ENCODE measurements at regions not wholly inside any gene's neighbourhood (a gene's known extent, or its start where the extent isn't known, plus 50 kb on each side); places are given as distances from the start of the nearest gene placed in this dataset.

DNA sequence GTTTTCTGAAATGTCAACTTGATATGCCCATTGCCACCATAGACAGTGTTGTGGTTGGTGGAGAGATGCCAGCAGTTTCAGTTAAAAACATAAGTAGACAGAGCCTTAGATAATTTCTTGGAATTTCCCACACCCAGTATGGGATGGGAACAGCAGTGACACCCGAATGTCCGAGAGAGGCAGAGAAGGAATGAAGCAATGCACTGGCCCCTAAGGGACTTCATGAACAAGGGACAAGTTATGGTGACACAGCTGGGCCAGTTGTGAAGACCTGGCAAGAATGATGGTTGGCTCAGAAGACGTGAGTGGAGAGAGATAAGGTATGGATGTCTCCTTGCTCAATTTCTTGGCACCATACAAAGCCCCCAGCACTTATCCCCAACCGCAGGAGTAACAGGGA, 165.2 kb upstream of the APCDD1 start:
- BruUV-seq (replicated peaks) = no TSS peak
- no peak overlapping the region for H3K27ac Mint-ChIP-seq (ENCODE audit: low read depth, unreplicated experiment)
- H3K27me3 Mint-ChIP-seq (ENCODE audit: insufficient read depth, unreplicated experiment) = no peaks in the 10 kb centered on the region
- no peaks in the 10 kb centered on the region for H3K36me3 Mint-ChIP-seq (ENCODE audit: insufficient read depth, unreplicated experiment)
- ChIA-PET POLR2A (no interaction called here), CTCF (no interaction called here)
- no peak overlapping the region for H3K4me3 Mint-ChIP-seq (ENCODE audit: unreplicated experiment)
- no peak for DNase-seq (ENCODE audit: unreplicated experiment)
- intact Hi-C loops (cut with micrococcal nuclease) = no loop called here
- TF ChIP-seq CTCF (IDR thresholded peaks at IDR 0.05; ENCODE audit: unreplicated experiment) = no peak
- peaks cover 15% of the 10 kb centered on the region for H3K9me3 Mint-ChIP-seq (ENCODE audit: unreplicated experiment)
- peaks cover 9% of the 10 kb centered on the region for H3K4me1 Mint-ChIP-seq (ENCODE audit: insufficient read depth, unreplicated experiment)

- BruUV-seq (replicated peaks) = no TSS peak
- ChIA-PET POLR2A (no interaction called here), CTCF (interaction anchor here (0.6 kb wide), 1 partner anchor 150 kb away, joined by 4 read pairs; no protein-coding TSS in a partner anchor)
- Mint-ChIP-seq H3K4me3 (ENCODE audit: unreplicated experiment) (no peak overlapping the region), H3K27ac (ENCODE audit: low read depth, unreplicated experiment) (no peak overlapping the region), H3K9me3 (ENCODE audit: unreplicated experiment) (peaks cover 15% of the 10 kb centered on the region), H3K27me3 (ENCODE audit: insufficient read depth, unreplicated experiment) (no peaks in the 10 kb centered on the region), H3K4me1 (ENCODE audit: insufficient read depth, unreplicated experiment) (peaks cover 9% of the 10 kb centered on the region), H3K36me3 (ENCODE audit: insufficient read depth, unreplicated experiment) (no peaks in the 10 kb centered on the region)
- no peak for TF ChIP-seq CTCF (IDR thresholded peaks at IDR 0.05; ENCODE audit: unreplicated experiment)
- intact Hi-C loops (cut with micrococcal nuclease) = no loop called here
- no peak for DNase-seq (ENCODE audit: unreplicated experiment)
These were observed 164.3 kb upstream of the APCDD1 start for GRCh38 chr18:10289951-10290637.

DNA sequence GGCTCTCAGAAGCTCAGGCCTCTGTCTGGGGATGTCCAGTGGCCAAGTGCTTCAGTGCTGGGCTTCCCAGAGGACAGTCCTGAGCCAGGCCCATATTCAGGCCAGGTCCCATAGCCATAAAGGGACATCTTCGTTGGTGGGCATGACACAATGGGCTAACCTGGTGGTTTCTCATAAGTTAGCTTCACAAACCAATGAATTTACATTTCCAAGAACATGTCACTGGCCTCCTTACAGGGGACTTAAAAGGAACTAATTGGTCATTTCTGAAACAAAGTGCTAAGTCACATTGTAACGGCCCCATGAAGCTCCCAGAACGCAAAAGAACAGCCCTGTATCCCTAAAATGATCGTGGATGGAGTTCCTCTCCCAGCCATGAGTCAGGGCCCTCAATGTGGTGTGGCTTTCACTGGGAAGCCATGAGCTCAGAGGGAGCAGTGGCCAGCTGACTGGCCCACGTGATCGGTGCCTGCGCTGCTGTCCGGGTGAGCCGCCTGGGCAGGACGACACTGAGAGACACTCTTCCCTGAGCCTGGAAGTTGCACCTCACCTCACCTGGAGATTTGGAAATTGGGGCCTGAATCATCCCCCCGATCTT, 163.7 kb upstream of the APCDD1 start:
- Mint-ChIP-seq H3K4me3 (ENCODE audit: unreplicated experiment) (no peak overlapping the region), H3K36me3 (ENCODE audit: insufficient read depth, unreplicated experiment) (no peaks in the 10 kb centered on the region), H3K27ac (ENCODE audit: low read depth, unreplicated experiment) (no peak overlapping the region), H3K27me3 (ENCODE audit: insufficient read depth, unreplicated experiment) (no peaks in the 10 kb centered on the region), H3K4me1 (ENCODE audit: insufficient read depth, unreplicated experiment) (peaks cover 9% of the 10 kb centered on the region), H3K9me3 (ENCODE audit: unreplicated experiment) (peaks cover 15% of the 10 kb centered on the region)
- ChIA-PET CTCF (interaction anchor here (0.6 to 1.2 kb wide), 3 partner anchors 13 to 149 kb away, joined by 3 to 4 read pairs (median 4); no protein-coding TSS in a partner anchor), POLR2A (no interaction called here)
- intact Hi-C loops (cut with micrococcal nuclease) = no loop called here
- DNase-seq (ENCODE audit: unreplicated experiment) = no peak
- no TSS peak for BruUV-seq (replicated peaks)
- no peak for TF ChIP-seq CTCF (IDR thresholded peaks at IDR 0.05; ENCODE audit: unreplicated experiment)

DNA sequence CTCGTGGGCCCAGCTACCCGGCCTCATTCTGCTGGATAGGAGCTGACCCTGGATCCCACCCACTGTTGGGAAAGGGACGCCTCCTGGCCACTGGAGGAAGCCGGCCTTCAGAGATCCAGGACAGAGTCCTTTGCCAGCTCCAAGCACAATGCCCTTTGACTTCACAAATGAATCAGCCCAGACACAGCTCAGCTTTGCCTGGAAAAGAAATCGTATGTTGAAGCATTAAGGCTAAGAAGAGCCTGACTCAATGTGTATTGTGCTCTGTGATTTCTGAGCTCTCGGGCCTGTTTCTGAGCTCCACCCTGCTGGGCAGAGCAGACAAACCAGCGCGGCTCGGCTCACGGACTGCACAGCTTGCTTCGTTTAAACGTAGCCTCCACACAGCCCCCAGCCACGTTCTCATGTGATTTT, 162.9 kb upstream of the APCDD1 start:
- intact Hi-C loops (cut with micrococcal nuclease) = no loop called here
- POLR2A ChIA-PET = no interaction called here
- CTCF ChIA-PET = interaction anchor here (1.0 to 1.2 kb wide), 2 partner anchors 14 to 29 kb away, joined by 3 to 4 read pairs; no protein-coding TSS in a partner anchor
- H3K4me3 Mint-ChIP-seq (ENCODE audit: unreplicated experiment) = no peak overlapping the region
- H3K36me3 Mint-ChIP-seq (ENCODE audit: insufficient read depth, unreplicated experiment) = no peaks in the 10 kb centered on the region
- TF ChIP-seq CTCF (IDR thresholded peaks at IDR 0.05; ENCODE audit: unreplicated experiment) = no peak
- DNase-seq (ENCODE audit: unreplicated experiment) = no peak
- no TSS peak for BruUV-seq (replicated peaks)
- peaks cover 15% of the 10 kb centered on the region for H3K9me3 Mint-ChIP-seq (ENCODE audit: unreplicated experiment)
- H3K27ac Mint-ChIP-seq (ENCODE audit: low read depth, unreplicated experiment) = no peak overlapping the region
- H3K27me3 Mint-ChIP-seq (ENCODE audit: insufficient read depth, unreplicated experiment) = no peaks in the 10 kb centered on the region
- H3K4me1 Mint-ChIP-seq (ENCODE audit: insufficient read depth, unreplicated experiment) = peaks cover 6% of the 10 kb centered on the region
